ELR (cell line): ENCODE measurements at regions not wholly inside any gene's neighbourhood (a gene's known extent, or its start where the extent isn't known, plus 50 kb on each side); places are given as distances from the start of the nearest gene placed in this dataset.
A peak's percentile ranks its signal among the peaks of the same experiment; 100 is the strongest.
"Not testable (repeated sequence)": the region's sequence is repeated elsewhere in the genome, so short reads cannot be mapped to it uniquely, and the experiment has no call there.

Source experiments
- DNase-seq: peaks from one replicate; pipeline ENCODE4 v3.0.0-alpha.2; 2015; ENCODE audit warnings: low read depth

- no peak for DNase-seq
Observed at GRCh38 chr5:117623042-117623805, 1048.6 kb upstream of the SEMA6A start.

GRCh38 chr5:117621921-117622320 is 1047.3 kb upstream of the SEMA6A start:
- DNase-seq = no peak

DNA sequence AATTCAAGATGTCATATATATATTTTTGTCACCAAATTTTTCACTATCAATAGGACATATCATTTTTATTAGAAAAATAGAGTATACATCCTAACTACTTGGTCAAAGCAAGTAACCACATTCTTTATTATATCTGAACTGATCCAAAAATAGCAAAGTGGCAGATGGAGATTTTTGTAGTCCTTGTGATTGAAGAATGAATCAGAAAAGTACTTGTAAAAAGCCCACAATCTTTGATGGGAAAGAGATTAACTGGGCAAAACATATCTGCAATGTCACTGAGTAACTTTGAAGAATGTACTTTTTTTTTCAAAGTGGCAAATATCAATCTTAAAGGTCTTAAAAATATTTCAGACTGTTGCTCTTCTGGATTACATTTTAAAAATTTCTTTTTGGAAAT is 1040.6 kb upstream of the SEMA6A start:
- DNase-seq = no peak

- no peak for DNase-seq
Observed at GRCh38 chr5:117614408-117614807, 1039.8 kb upstream of the SEMA6A start.

DNA sequence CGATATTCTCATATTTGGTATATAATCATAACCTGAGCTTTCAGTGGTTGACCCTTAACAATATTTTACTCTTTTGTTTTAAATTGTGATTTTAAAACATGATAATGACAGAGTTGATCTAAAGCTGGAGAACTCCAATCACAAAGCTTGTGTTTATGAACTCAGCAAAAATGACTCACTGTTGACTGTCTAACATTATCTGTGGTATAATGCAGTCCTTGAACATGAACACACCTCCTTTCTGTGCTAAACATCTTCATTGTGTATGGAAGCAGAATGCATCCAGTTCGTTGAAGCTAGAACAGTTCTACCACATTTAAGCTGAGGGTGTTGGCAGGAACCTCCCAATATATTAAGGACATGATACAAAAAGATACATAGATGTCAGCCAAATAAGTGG is 1030.2 kb upstream of the SEMA6A start:
- no peak for DNase-seq

DNA sequence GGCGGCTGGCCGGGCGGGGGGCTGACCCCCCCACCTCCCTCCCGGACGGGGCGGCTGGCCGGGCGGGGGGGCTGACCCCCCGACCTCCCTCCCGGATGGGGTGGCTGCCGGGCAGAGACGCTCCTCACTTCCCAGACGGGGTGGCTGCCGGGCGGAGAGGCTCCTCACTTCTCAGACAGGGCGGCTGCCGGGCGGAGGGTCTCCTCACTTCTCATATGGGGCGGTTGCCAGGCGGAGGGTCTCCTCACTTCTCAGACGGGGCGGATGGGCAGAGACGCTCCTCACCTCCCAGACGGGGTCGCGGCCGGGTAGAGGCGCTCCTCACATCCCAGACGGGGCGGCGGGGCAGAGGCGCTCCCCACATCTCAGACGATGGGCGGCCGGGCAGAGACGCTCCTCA is 1025.2 kb upstream of the SEMA6A start:
- not testable (repeated sequence) for DNase-seq

- no peak for DNase-seq
Observed at GRCh38 chr5:117594166-117594565, 1019.5 kb upstream of the SEMA6A start.

- DNase-seq = peak; percentile 6
Observed at GRCh38 chr5:117590944-117591343, 1016.3 kb upstream of the SEMA6A start.

DNA sequence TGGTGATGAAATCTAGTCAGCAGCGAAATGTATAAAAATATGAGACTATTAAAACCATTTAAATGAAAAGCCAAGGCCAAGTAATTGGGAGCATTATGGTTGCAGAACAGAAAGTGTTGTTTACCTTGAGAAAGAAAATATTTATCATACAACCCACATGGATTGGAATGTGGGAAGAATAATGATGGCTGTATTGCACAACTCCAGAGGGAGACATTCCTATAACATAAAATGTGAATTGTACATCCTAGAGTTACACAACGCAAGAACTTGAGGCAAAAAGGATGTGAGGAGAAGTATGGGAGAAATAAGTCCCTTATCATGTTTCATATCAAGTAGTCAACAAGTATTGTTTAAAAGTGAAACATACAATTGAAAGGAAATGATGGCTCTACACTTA is 1014.0 kb upstream of the SEMA6A start:
- DNase-seq = no peak

DNA sequence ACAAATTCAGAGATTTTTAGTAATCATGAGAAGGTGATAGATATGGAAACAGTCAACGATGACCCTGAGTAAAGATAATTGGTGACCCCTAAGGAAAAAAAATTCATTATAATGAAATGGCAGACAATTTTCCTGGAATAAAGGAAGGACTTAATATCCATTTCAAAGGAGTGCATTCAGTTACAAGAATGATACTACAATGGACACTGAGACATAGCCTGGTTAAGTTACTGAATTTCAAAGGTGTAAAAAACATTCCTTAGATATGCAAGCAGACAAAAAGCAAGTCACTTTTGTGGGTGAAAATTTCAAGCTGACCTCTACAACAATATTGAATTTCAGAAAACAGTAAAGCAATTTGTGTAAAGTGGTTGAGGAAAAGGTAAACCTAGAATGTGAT is 1012.5 kb upstream of the SEMA6A start:
- no peak for DNase-seq

GRCh38 chr5:117568622-117569021 is 994.0 kb upstream of the SEMA6A start:
- DNase-seq = no peak

DNA sequence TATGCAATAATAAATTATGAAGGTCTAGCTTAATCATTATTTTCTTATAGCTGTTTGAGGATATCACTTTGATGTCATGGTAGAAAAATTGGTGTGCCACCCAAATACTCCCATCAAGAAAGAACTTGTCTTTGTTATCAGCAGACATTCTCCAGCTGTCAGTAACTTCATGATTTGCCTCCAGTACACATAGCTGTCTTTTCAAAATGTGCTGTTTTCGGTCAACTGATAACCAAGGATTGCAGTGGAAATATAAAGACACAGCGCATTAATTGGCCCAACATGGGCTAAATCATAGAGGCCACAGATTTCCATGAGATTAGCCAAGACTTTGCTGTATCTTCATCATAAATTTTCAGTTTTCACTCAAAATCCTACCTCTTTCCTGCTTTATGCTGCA is 993.5 kb upstream of the SEMA6A start:
- DNase-seq = no peak

GRCh38 chr5:117562647-117563046 is 988.0 kb upstream of the SEMA6A start:
- DNase-seq = no peak

DNA sequence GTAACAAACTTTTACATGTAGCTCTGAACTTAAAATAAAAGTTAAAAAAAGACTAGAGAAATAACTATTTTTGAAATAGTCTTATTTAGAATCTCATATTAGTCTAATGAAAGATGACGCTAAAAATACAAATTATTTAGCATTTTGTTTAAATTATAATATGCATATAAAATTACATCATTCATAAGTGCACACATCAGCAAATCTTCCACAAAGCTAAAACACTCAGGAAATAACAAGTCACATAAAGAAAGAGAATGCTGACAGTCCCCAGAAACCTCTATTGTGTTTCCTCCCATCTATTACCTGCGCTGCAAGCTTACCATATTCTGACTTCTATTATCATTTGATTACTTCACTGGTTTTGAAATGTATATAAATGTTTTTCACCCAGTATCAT is 986.9 kb upstream of the SEMA6A start:
- no peak for DNase-seq

- DNase-seq = no peak
Observed at GRCh38 chr5:117559005-117559844, 984.6 kb upstream of the SEMA6A start.

DNA sequence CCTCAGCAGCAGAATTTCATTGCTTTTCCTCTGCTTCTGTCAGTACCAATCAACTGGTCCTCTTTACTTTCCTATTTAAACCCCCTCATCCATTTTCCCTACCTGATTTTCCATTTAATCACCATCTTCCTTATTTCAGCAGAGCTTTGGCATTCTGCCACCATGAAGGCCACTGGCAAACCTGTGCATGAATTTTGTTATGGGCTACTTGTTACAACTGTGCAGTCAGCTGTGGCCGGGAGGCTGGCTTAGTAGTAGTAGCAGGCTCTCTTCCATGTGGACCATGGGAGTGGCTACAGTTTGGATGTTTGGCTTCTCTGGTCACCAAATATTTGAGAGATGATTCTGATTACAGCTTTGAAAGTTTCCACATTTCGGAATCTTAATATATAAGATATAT is 976.6 kb upstream of the SEMA6A start:
- no peak for DNase-seq

GRCh38 chr5:117547192-117547591 is 972.6 kb upstream of the SEMA6A start:
- no peak for DNase-seq

DNA sequence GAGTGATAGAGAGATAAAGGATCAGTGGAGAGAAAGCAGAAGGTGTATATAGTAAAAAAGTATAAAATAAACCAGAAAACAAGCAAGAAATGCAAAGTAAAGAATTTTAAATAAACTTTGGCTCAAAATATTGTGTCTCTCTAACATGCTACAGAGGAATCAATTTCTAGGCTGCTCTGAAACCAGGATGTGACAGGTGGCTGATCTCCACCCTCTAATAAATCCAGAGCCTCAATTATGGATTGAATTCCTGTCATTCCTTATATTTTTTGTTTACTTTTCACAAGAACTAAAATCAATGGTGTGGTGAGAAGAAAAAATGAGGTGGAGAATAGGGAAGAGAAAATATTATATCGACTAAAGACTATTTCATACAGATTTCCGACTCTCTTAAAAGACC is 965.1 kb upstream of the SEMA6A start:
- no peak for DNase-seq

DNA sequence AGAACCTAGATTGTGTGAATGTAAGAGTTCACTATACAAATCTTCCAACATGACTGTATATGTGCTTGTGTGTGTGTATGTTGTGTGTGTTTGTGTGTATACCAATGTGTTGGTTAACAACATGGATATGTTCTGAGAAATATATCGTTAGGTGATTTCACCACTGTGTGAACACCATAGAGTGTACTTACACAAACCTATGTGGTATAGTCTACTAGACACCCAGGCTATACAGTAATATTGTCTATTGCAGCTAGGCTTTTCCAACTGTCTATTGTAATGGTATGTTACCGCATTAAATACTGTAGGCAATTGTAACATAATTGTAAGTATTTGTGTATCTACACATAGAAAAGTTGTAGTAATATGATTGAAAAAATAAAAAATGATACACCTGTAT is 959.2 kb upstream of the SEMA6A start:
- DNase-seq = no peak

- DNase-seq = not testable (repeated sequence)
Observed at GRCh38 chr5:117533051-117533670, 958.5 kb upstream of the SEMA6A start.

GRCh38 chr5:117519957-117520500 is 945.4 kb upstream of the SEMA6A start:
- no peak for DNase-seq

GRCh38 chr5:117504305-117504704 is 929.7 kb upstream of the SEMA6A start:
- no peak for DNase-seq

- DNase-seq = no peak
Observed at GRCh38 chr5:117497601-117498000, 923.0 kb upstream of the SEMA6A start.
